Left ventricle myocardium inferior (tissue), 1 donor: ENCODE measurements at regions not wholly inside any gene's neighbourhood (a gene's known extent, or its start where the extent isn't known, plus 50 kb on each side); places are given as distances from the start of the nearest gene placed in this dataset.

Experiments used
- DNase-seq: peaks from one replicate; pipeline ENCODE4 v3.0.0-alpha.2; 2020
- H3K27ac ChIP-seq: fragments of 200-600 bp; replicated peaks from 2 replicates; pipeline ENCODE4 v1.8.0; 2021
- H3K27me3 ChIP-seq: fragments of 200-600 bp; 2 replicates; pipeline ENCODE4 v1.8.0; 2021; ENCODE audit warnings: low read depth
- H3K36me3 ChIP-seq: fragments of 200-600 bp; 2 replicates; pipeline ENCODE4 v1.8.0; 2021
- H3K4me1 ChIP-seq: fragments of 200-600 bp; 2 replicates; pipeline ENCODE4 v1.8.0; 2021
- H3K4me3 ChIP-seq: fragments of 200-600 bp; 2 replicates; pipeline ENCODE4 v1.8.0; 2021; ENCODE audit warnings: mild to moderate bottlenecking, moderate library complexity
- H3K9me3 ChIP-seq: fragments of 200-600 bp; replicated peaks from 2 replicates; pipeline ENCODE4 v1.8.0; 2021
- CTCF ChIP-seq: fragments of 200-600 bp; IDR thresholded peaks from 2 replicates; pipeline ENCODE4 v1.8.0; 2021; ENCODE audit warnings: antibody characterized with exemption, mild to moderate bottlenecking, borderline replicate concordance
- intact Hi-C: fragments of 100-400 bp; cut with micrococcal nuclease; formaldehyde crosslinking; loops from one replicate; pipeline ENCODE4 v1.11.0; 2022
- donor health status: DM: no; HTN: yes; CAD: no; lungs with severe emphysema.

GRCh38 chr2:2635025-2635528 lies 304.0 kb upstream of the MYT1L start:
- Histone ChIP-seq H3K4me1 (no peaks in the 10 kb centered on the region), H3K4me3 (no peak overlapping the region), H3K9me3 (no peaks in the 10 kb centered on the region), H3K36me3 (no peaks in the 10 kb centered on the region), H3K27me3 (peaks cover 37% of the 10 kb centered on the region), H3K27ac (no peak overlapping the region)
- no peak for TF ChIP-seq CTCF
- no peak for DNase-seq
- intact Hi-C loops: no loop called here

GRCh38 chr2:2633017-2633416 lies 301.9 kb upstream of the MYT1L start:
- no peaks in the 10 kb centered on the region for H3K4me1 ChIP-seq
- no peak overlapping the region for H3K4me3 ChIP-seq
- H3K27me3 ChIP-seq: peaks cover 18% of the 10 kb centered on the region
- H3K36me3 ChIP-seq: no peaks in the 10 kb centered on the region
- DNase-seq: no peak
- no peak for TF ChIP-seq CTCF
- H3K27ac ChIP-seq: no peak overlapping the region
- intact Hi-C loops: no loop called here
- no peaks in the 10 kb centered on the region for H3K9me3 ChIP-seq

- Histone ChIP-seq H3K9me3 (peaks cover 12% of the 10 kb centered on the region), H3K4me3 (no peak overlapping the region), H3K4me1 (no peaks in the 10 kb centered on the region), H3K27me3 (peaks cover 41% of the 10 kb centered on the region), H3K36me3 (no peaks in the 10 kb centered on the region), H3K27ac (no peak overlapping the region)
- no peak for DNase-seq
- intact Hi-C loops: no loop called here
- no peak for TF ChIP-seq CTCF
Observed at GRCh38 chr2:2623939-2624338, 292.9 kb upstream of the MYT1L start.

- DNase-seq: no peak
- H3K9me3 ChIP-seq: peaks cover 10% of the 10 kb centered on the region
- H3K27ac ChIP-seq: no peak overlapping the region
- intact Hi-C loops: no loop called here
- H3K4me1 ChIP-seq: no peaks in the 10 kb centered on the region
- no peak for TF ChIP-seq CTCF
- H3K36me3 ChIP-seq: no peaks in the 10 kb centered on the region
- peaks cover 41% of the 10 kb centered on the region for H3K27me3 ChIP-seq
- no peak overlapping the region for H3K4me3 ChIP-seq
Observed at GRCh38 chr2:2621855-2622254, 290.8 kb upstream of the MYT1L start.

- intact Hi-C loops: no loop called here
- H3K36me3 ChIP-seq: no peaks in the 10 kb centered on the region
- H3K27ac ChIP-seq: no peak overlapping the region
- H3K4me3 ChIP-seq: no peak overlapping the region
- no peaks in the 10 kb centered on the region for H3K4me1 ChIP-seq
- TF ChIP-seq CTCF: no peak
- H3K9me3 ChIP-seq: no peaks in the 10 kb centered on the region
- DNase-seq: no peak
- H3K27me3 ChIP-seq: peaks cover 47% of the 10 kb centered on the region
Observed at GRCh38 chr2:2620604-2621003, 289.5 kb upstream of the MYT1L start.

- DNase-seq: no peak
- Histone ChIP-seq H3K9me3 (no peaks in the 10 kb centered on the region), H3K36me3 (no peaks in the 10 kb centered on the region), H3K27ac (no peak overlapping the region), H3K4me1 (no peaks in the 10 kb centered on the region), H3K4me3 (no peak overlapping the region), H3K27me3 (peaks cover 47% of the 10 kb centered on the region)
- intact Hi-C loops: no loop called here
- TF ChIP-seq CTCF: no peak
Observed at GRCh38 chr2:2619995-2620394, 288.9 kb upstream of the MYT1L start.
